ENCODE measurements at regions not wholly inside any gene's neighbourhood (a gene's known extent, or its start where the extent isn't known, plus 50 kb on each side); places are given as distances from the start of the nearest gene placed in this dataset.

GRCh38 chr16:16930309-16931000 is 540.3 kb downstream of the XYLT1 start:
- TF ChIP-seq CTCF (IDR thresholded peaks at IDR 0.05; ENCODE audit: insufficient read depth, low read length, poor library complexity, severe bottlenecking): no peak
- TF ChIP-seq EZH2phosphoT487 (conservative IDR thresholded peaks at IDR 0.05; ENCODE audit: low read length): no peak

Measured in SU-DHL-6 (cell line).